Motor neuron (in vitro differentiated cells): ENCODE measurements at regions not wholly inside any gene's neighbourhood (a gene's known extent, or its start where the extent isn't known, plus 50 kb on each side); places are given as distances from the start of the nearest gene placed in this dataset.

Experiments
- ATAC-seq, 8 experiments: fragments of 200-7000 bp; cut with Tn5 transposase; replicated peaks in 6 of 8; 2 replicates each; pipeline ENCODE4 v1.8.0; 2021; ENCODE audit warnings: mild to moderate bottlenecking in 8 of 8, moderate library complexity in 8 of 8
- H3K27ac ChIP-seq, 2 donors: fragments of 250-450 bp; sonication (Bioruptor Pico); 2 replicates each; pipeline ENCODE4 v1.9.0; 2021; ENCODE audit warnings: antibody characterized with exemption in 2 of 2, mild to moderate bottlenecking in 2 of 2, moderate library complexity in 1 of 2
- H3K4me1 ChIP-seq, 2 donors: fragments of 250-450 bp; sonication (Bioruptor Pico); replicated peaks in 1 of 2; 2 replicates each; pipeline ENCODE4 v1.6.1; 2021; ENCODE audit warnings: antibody characterized with exemption in 2 of 2, mild to moderate bottlenecking in 2 of 2, moderate library complexity in 1 of 2
- H3K4me3 ChIP-seq, 5 donors: fragments of 250-450 bp; sonication (Bioruptor Pico); 2 replicates each; pipeline ENCODE4 v1.9.0; 2021; ENCODE audit warnings: antibody characterized with exemption in 5 of 5, mild to moderate bottlenecking in 5 of 5, moderate library complexity in 4 of 5
- WGBS, 10 experiments: fragments of 450-650 bp; shearing (Covaris generic); methylation state at CpG; one replicate each; pipeline ENCODE4 v1.0.0; 2022; 5-methylcytosine and 5-hydroxymethylcytosine counted together
- in situ Hi-C, 9 experiments: fragments of 400-800 bp; cut with MboI; loops; one replicate each; pipeline ENCODE4 v1.15.0; 2021; ENCODE audit warnings: low sequenced_read_pairs in 9 of 9, low pct_unique_long_range_greater_than_20kb in 2 of 9; ENCODE audit not compliant: unreplicated experiment in 9 of 9

DNA sequence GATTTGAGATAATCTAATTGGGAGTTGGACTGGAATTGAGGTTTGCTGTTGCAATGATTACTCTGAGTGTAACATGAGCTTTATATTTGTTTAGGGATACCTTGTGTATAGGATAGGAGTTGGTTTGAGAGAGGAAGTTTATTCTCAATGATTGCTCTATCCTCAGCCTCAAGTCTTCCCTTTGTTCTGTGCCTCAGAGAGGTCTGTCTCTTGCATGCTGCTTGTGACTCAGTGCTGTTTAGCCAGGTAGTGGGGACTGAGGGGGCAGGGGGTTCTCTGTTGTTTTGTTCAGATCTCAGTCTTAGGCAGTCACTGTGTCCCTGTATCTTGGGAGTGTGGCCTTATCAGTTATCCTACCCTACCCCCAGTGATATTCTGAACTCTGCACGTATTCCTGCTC, 192.1 kb downstream of the SPATA31D1 start:
- 88 to 100% (median 100%) methylated on average over 1 of the region's 1 CpG; no CpG with 5 or more reads in 7 of the 10 experiments for WGBS, 10 experiments

GRCh38 chr9:82183181-82183860, 194.7 kb downstream of the SPATA31D1 start:
- in situ Hi-C loops, result no loop called here
- no peak overlapping the region for H3K4me3 ChIP-seq
- peaks cover 0 to 8% of the 10 kb centered on the region in 2 donors for H3K4me1 ChIP-seq
- ATAC-seq, result no peak
- no peak overlapping the region for H3K27ac ChIP-seq

More for the DNA sequence above, 192.1 kb downstream of the SPATA31D1 start:
- H3K4me3 ChIP-seq, result no peak overlapping the region
- no peak overlapping the region for H3K27ac ChIP-seq
- in situ Hi-C loops, result no loop called here
- H3K4me1 ChIP-seq, result peaks cover 0 to 2% of the 10 kb centered on the region in 2 donors
- no peak for ATAC-seq

DNA sequence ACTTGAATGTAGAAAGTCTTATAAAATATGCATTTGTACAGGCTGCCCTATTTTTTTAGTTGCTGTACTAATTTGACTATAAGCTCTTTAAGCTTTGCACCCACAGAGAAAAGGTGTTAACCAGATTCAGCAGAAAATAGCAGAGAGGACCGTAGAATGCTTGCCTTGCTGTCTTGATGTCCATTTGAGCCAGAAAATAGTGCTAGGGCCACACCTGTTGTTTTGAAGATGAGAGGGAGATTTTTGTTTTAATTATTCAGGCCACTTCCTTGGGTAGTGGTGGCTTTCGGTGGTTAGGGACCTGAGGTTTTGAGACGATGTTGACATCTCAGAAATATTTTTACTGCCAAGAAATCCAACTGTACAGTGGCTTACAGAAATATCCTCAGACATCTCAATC, 196.0 kb downstream of the SPATA31D1 start:
- no peak overlapping the region for H3K27ac ChIP-seq
- no peak overlapping the region for H3K4me3 ChIP-seq
- in situ Hi-C loops, result no loop called here
- WGBS, 10 experiments, result 42 to 100% (median 90%) methylated on average over 1 to 3 of the region's 3 CpGs; no CpG with 5 or more reads in 1 of the 10 experiments
- no peak for ATAC-seq
- peaks cover 0 to 8% of the 10 kb centered on the region in 2 donors for H3K4me1 ChIP-seq

GRCh38 chr9:82188817-82189216, 200.2 kb downstream of the SPATA31D1 start:
- ATAC-seq, result no peak
- Histone ChIP-seq H3K4me1 (peaks cover 0 to 8% of the 10 kb centered on the region in 2 donors), H3K4me3 (no peak overlapping the region), H3K27ac (no peak overlapping the region)
- in situ Hi-C loops, result no loop called here
- WGBS, 10 experiments, result 50 to 100% (median 88%) methylated on average over 1 of the region's 1 CpG; no CpG with 5 or more reads in 3 of the 10 experiments

GRCh38 chr9:82191082-82191770, 202.7 kb downstream of the SPATA31D1 start:
- ATAC-seq, result no peak
- peaks cover 0 to under 1% of the 10 kb centered on the region in 2 donors for H3K4me1 ChIP-seq
- H3K27ac ChIP-seq, result no peak overlapping the region
- in situ Hi-C loops, result no loop called here
- H3K4me3 ChIP-seq, result no peak overlapping the region
- WGBS, 10 experiments, result 45 to 100% (median 90%) methylated on average over 1 to 4 of the region's 4 CpGs

- 5 to 85% (median 72%) methylated on average over 1 to 3 of the region's 3 CpGs; no CpG with 5 or more reads in 2 of the 10 experiments for WGBS, 10 experiments
- in situ Hi-C loops, result no loop called here
- H3K4me3 ChIP-seq, result no peak overlapping the region
- H3K27ac ChIP-seq, result no peak overlapping the region
- H3K4me1 ChIP-seq, result peaks cover 0 to 3% of the 10 kb centered on the region in 2 donors
- no peak for ATAC-seq
Observed at GRCh38 chr9:82192211-82192610, 203.6 kb downstream of the SPATA31D1 start.

DNA sequence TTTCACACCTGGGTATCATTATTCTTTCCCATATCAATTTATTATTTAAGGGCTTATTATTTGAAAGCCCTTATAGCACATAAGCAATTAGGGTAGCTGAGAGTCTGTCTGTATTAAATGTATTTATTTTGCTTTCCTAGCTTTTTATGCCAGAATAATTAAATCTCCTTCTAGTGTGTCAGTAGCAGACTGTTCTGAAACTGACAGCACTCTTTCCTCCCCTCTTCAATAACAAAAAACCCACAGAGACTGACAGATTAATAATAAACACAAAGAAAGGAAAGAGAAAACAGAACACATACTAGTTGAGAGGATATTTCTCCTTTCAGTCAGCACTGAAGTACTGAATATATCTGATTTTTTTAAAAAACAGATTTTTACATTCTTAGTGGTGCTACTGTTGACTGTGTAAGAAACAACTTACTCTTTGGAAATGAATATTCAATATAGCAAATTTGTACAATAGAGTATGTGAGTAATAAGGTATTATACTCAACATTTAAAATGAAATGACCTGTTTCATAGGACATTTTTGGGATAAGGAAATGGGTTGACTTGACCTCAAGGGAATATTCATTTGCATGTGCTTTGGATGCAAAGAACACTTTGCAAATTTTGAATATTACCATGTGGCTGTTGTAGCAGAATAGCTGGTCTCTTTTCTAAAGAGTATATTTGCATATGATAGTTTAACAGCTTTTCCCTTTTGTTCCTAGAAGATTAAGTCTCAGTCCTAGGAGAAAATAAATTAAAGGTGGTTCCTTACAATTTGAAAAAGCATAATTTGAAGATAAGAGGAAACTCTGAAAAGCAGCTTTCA, 208.3 kb downstream of the SPATA31D1 start:
- Histone ChIP-seq H3K4me3 (no peak overlapping the region), H3K4me1 (peaks cover 0 to 6% of the 10 kb centered on the region in 2 donors), H3K27ac (no peak overlapping the region)
- in situ Hi-C loops, result no loop called here
- peak in 3 of 8 experiments; percentile 84 to 86 (median 85) for ATAC-seq

DNA sequence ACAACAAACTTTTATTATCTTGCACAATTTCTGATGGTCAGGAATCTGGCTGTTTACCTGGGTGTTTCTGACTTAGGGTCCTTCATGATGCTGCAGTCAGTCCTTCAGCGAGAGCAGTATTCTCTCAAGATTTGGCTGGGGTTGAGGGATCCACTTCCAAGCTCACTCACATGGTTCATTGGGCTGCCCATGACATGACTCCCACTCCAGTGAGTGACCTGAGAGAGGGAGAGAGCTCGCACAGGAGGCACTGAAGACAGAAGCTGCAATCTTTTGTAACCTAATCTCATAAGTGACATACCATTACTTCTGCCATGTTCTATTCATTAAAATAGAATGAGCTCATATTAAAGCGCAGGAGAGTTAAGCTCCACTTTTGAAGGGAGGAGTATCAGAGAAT, 212.6 kb downstream of the SPATA31D1 start:
- H3K4me1 ChIP-seq, result peaks cover 0 to 6% of the 10 kb centered on the region in 2 donors
- no peak overlapping the region for H3K27ac ChIP-seq
- H3K4me3 ChIP-seq, result no peak overlapping the region
- in situ Hi-C loops, result no loop called here
- 65 to 100% (median 100%) methylated on average over 1 to 3 of the region's 3 CpGs; no CpG with 5 or more reads in 3 of the 10 experiments for WGBS, 10 experiments
- no peak for ATAC-seq

- no peak overlapping the region for H3K4me3 ChIP-seq
- WGBS, 10 experiments, result 0 to 90% (median 78%) methylated on average over 1 to 4 of the region's 4 CpGs; no CpG with 5 or more reads in 4 of the 10 experiments
- in situ Hi-C loops, result no loop called here
- no peak for ATAC-seq
- no peaks in the 10 kb centered on the region for H3K4me1 ChIP-seq
- no peak overlapping the region for H3K27ac ChIP-seq
Observed at GRCh38 chr9:82202808-82203207, 214.2 kb downstream of the SPATA31D1 start.

DNA sequence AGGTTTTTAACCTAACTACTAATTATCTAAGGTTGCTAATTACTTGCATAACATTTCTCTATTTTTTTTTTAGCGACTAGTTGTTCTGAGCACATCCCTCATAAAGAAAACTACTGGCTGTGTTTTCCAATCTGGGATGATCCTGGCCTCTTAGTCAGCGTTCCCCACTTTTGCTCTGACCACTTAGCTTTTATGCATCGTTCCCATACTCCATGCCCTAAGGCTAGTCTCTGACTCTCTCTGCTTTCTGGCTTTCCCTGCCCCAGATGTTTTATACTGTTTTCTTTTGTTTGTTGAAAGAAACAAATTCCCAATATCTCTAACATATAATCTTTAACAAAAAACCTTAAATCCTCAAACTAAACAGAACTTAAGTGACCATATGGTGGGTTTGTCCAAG, 217.9 kb downstream of the SPATA31D1 start:
- WGBS, 10 experiments, result 13 to 96% (median 70%) methylated on average over 1 to 3 of the region's 3 CpGs

DNA sequence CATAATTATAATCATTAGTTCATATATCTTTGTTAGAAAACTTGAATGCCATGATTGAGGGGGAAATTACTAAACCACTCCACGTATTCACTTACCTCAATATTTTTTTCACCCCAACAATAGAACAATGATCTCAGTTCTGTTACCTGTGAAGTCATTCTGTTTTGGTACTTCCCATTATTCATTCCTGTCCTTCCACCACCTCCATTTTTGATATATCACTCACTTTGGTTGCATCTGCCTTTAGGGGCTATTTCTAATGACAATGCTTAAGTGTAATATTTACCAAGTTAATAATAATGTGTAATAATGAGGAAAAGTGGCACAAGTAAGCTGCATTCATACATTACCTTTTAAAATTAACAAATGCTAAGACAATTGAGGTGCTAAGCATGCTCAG, 218.4 kb downstream of the SPATA31D1 start:
- WGBS, 10 experiments, result 0 to 100% (median 80%) methylated on average over 1 of the region's 1 CpG; no CpG with 5 or more reads in 3 of the 10 experiments
- in situ Hi-C loops, result no loop called here
- Histone ChIP-seq H3K27ac (no peak overlapping the region), H3K4me3 (no peak overlapping the region), H3K4me1 (no peaks in the 10 kb centered on the region)
- no peak for ATAC-seq

More for the DNA sequence above, 217.9 kb downstream of the SPATA31D1 start:
- H3K4me1 ChIP-seq, result no peaks in the 10 kb centered on the region
- H3K27ac ChIP-seq, result no peak overlapping the region
- ATAC-seq, result peak in 3 of 8 experiments; percentile 38 to 80 (median 59)
- H3K4me3 ChIP-seq, result no peak overlapping the region
- in situ Hi-C loops, result no loop called here

DNA sequence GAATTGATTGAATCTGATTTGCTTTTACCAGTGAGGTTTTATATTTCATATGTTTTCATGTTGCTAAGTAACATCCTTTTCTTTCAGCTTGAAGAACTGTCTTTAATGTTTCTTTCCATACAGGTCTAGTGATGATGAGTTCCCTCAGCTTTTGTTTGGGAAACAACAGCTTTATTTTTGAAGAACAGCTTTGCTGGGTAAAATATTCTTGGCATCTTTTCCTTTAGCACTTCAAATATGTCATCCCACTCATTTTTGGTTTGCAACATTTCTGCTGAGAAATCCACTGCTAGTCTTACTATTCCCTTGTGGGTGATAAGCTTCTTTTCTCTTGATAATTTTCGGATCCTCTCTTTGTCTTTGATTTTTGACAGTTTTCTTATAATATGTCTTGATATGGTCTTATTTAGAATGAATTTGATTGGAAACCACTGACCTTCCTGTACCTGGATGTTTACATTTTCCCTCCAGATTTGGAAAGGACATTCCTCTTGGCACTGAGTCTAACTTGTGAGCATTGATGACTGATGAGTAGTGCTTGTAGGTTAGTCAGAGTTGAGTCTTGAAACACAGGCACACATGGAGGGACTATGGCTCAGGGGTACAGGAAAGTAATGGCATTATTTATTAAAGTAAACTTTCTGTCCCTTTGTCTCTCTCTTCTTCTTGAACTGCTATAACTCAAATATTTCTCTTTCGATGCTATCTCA, 220.3 kb downstream of the SPATA31D1 start:
- in situ Hi-C loops, result no loop called here
- WGBS, 10 experiments, result 0 to 94% (median 88%) methylated on average over 1 to 2 of the region's 2 CpGs
- Histone ChIP-seq H3K27ac (no peak overlapping the region), H3K4me3 (no peak overlapping the region), H3K4me1 (no peaks in the 10 kb centered on the region)
- ATAC-seq, result no peak
